EL (cell line): ENCODE measurements at regions not wholly inside any gene's neighbourhood (a gene's known extent, or its start where the extent isn't known, plus 50 kb on each side); places are given as distances from the start of the nearest gene placed in this dataset.

ENCODE experiments used
- DNase-seq: peaks from one replicate; pipeline ENCODE4 v3.0.0-alpha.2; 2016

DNA sequence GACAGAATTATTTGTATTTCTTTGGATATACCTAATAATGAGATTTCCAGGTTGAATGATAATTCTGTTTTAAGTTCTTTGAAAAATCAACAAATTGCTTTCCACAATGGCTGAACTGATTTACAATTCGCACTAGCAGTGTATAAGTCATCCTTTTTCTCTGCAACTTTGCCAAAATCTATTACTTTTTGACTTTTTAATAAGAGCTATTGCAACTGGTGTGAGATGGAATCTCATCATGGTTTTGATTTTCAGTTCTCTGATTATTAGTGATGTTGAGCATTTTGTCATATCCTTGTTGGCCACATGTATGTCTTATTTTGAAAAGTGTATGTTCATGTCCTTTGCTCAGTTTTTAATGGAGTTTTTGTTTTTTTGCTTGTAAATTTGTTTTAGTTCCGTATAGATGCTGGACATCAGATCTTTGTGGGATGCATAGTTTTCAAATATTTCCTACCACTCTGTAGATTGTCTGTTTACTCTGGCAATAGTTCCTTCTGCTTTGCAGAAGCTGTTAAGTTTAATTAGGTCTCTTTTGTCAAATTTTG, 409.8 kb upstream of the CITED2 start:
- DNase-seq = no peak

DNA sequence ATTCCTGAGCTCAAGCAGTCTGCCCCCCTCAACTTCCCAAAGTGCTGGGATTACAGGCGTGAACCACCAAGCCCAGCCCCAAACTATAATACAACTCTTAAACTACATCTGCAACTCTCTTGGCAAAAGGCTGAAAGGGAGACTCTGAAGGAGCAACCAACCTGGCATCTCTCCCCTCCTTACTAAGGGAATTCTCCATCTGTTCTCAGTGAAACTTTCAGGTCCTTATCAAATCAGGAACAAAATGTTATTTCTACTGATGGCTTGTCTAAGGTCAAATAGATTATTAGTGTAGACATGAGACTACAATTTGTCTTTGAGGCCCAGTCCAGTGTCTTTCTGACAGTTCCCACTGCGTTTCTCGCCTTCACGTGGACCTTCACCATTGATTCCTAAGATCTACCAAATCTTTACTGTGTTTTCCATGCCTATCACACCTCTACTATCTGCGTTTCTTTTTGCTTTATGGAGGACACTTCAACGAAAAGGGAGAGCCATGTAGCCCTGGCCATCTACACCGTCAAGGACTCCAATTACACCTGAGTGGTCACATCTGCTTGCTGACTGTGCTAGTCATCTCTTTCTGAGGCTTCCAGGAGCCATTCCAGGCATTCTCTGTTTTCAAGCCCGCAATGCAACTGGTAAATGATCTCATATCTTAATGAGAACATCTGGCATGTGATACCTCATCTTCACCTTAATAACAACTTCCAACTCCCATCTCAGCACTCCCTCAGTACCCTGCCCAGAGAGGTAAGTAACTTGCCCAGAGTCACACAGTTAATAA, 405.7 kb upstream of the CITED2 start:
- DNase-seq = no peak

DNA sequence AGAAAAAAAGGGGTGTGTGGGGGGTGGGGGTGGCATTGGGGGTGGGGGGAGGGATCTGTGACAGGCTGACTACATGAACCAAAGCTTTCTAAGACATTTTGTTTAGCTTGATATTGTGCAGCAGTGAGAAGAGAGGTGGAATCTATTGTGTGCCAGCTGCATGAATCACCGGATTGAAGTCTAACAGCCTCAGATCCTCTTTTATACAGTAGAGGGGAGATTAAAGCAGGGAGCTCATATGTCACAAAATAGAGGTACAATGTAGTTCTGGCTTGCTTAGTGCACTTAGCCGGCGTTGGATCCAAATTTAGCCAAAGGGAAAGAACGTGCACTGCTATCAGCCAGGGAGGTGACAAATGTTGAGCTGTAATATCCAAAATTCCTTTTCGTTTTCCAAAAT, 404.2 kb upstream of the CITED2 start:
- DNase-seq = peak; percentile 57

DNA sequence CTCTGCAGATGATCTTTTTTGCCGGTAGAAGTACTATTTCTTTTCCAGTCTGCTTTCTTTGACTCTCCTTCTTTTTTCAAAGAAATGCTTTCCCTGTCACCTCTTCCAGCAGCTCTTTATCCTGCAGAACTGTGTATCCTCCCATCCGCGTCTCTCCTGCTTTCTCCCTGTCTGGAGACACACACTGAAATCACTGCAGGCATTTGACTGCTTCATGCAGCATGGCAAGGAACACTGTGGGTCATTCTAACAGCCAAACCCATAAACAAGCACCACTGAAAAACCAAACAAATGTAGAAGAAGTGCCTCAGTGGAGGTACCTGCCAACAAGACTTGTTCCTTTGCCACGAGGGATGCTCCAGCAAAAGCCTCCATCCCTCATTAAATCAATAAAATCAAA, 403.7 kb upstream of the CITED2 start:
- DNase-seq = no peak

DNA sequence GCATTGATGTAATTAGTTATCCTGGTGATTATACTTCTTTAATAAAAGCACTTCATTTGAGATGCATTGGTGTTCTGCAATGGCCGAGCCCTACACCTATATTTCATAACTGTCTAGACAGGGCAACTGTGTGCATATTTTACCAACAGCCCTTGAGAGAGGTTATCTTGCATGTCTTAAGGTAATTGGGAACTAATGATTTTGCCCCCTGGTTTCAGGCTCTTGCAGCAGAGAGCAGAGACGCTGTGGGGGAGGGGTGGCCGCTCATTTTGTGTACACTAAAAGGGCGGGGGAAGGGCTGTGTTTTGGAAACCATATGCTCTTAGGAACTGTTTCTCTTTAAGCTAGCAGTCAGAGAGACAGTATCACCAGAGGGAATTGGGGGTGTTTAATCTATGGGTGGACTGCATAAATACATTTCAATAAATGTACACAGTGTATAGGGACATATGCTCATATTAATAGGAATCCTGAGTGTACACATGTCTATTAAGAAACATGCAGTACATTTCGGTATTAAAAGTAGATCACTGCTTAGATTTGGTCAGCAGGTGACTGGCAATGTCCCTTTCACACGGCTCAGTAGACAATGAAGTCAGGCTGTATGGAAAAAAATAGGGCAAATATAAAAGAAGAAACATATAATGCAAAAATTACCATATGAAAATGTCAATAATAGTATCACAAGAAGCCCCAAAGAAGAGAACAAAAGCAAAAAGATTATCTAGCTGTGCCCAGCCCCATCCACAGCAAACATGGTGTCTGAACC, 402.9 kb upstream of the CITED2 start:
- DNase-seq = no peak

DNA sequence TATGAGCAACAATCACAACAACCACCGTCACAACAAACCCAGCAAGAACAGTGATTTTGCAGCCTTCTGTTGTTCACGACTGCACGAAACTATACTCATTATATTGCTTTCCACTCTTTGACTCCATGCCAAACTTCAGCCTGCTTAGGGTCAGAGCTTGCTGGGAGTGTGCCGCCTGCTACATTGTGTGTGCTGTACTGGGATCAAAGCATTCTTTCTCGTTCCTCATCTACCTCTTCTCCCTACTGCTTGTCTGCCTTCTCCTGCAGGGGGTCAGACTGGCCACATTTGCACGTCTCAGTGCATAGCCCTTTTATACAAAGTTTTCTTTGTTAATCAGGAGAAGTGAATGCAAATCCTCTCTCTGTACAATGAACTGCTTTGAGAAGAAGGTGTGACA, 401.6 kb upstream of the CITED2 start:
- no peak for DNase-seq

DNA sequence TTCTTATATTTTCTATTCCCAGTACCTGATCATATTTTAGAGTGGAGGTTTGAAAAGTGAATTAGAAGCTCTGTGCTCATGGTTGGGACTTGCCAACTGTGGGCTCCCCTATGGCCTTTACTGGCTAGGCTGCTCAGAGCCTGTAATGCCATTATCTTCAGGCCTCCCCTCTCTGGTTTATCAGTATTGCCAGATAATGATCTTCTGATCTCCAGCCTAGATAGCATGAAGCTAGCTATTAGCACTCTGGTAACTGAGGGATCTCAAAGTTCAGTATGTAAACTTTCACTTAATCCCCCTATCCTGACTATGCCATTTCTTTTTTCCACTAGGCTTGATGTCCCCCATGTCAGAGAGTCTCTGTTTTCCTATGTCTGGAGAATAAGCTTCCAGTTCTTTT, 393.7 kb upstream of the CITED2 start:
- no peak for DNase-seq

DNA sequence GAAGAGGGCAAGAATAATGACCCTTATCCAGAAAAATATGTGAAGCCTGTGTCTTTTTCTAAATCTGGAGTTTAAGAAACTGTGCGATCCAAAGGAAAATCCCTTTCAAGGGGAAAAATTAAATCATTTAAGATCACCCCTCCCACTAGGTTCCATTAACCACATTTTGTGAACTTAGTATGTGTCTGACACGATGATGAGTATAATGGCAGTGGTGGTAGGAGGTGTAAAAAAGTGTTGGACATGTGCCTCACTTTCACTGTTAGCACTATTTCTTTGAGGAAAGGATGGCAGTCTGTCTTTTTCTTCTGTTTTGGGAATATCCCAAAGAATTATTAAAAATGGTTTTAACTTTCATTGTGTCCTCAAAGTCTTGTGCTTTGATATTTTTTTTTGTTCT, 392.3 kb upstream of the CITED2 start:
- no peak for DNase-seq

DNA sequence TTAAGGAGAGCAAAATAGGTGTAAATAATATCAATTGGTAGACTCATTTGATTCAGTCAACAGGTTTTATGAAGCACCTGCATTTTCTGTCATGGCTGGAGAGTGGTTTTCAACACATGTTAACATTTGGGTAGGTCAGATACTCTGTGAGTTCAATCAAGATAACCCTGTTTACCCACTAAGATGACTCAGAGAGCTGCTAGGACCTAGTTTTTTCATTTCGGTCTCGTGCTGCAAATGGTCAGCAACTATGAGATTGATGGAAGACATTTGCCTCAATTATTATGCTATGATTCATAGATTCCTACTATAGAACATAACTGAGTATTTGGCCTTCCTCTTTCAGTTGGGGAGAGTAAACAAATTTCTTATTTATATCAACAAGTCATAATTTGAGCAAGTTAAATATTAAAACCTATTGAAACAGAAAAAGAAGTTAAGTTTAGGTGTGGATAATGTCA, 391.4 kb upstream of the CITED2 start:
- peak; percentile 83 for DNase-seq

DNA sequence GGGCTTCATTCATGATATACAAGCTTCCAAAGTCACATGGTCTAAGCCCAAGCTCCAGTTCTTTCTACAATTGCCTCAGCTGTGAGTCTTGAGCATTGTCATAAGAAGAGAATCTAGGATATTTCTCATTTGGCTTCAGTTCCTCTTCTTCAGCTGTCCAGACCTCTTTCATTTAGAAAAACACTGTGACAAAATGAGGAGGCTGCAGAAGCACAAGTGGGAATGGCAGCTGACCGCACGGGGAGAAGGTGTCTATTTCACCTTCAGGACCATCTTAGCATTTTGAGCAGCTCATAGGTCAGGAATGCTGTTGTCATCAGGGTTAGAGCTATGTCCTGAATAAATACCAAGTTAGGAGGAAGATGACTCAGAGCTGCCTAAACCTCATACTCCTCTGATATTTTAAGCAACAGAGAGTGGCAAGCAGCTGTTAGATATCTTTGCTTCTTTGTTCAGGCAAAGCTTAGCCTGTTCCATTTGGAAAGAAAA, 390.1 kb upstream of the CITED2 start:
- DNase-seq = peak; percentile 99

DNA sequence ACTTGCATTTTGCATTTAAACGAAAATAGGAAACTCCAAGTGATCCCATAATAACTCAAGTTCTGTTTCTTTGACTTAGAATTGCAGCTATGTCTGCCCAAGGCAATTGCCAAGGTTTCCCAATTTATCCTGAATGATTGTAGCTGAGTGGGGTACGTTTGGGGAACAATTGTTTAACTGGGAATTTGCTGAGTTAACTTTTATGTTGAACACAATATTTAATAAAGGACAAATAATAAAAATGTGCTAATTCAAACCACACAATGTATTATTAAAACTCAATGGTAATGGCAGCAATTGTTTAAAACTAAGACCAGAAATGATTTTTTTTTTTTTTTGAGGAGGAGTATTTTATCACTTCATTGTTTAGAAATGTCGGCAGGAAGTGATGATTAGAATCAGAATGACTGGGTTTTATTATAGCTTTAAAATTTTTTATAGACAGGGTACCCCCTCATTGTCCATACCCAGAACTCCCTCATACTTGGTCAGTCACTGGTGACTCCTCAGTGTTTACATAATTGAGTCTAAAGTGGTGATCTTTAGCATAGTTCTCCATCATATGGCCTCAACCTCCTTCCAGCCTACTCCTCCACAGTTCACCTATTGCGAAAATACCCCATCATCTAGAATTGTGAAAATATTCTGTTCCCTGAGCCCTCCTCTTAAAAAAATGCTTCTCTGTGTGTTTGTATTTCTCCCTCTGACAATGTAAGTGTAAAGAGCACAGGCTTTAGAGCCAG, 389.2 kb upstream of the CITED2 start:
- peak; percentile 79 for DNase-seq

DNA sequence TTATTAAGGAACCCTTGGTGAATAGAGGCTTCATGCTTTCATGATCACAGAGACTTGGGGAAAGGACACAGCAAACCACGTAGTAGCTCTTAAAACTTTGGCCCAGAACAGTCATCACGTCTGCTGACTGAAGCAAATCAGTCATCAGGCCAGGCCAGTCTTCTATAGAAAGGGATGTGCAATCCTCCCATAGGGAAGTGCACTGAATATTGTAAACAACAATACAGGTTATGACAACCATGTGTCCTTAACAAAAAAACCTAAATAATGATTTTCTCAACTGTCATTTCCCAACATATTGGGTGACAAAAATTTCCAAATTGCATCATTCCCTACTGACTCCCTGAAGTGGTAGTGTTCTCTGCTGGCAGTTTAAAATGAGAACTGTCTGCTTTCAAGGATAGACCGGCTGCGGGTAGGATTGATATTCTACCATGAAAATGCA, 388.2 kb upstream of the CITED2 start:
- peak; percentile 49 for DNase-seq

DNA sequence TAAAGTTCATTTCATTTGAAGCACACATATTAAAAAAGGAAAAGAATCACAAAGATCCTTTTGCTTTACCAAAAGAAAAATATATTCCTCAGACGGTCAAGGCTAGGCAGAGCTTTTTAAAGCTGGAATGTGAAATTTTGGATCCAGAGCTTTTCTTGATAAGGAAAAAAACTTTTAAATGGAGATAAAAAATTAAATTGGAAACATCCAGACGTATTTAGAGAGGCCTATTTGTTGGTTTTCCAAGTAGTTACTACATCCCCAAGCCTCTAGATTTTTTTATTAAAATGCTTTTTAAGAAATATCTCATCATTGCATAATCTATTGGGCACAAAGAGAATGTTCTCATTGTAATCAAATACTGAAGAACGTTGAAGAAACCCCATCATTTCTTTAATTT, 385.7 kb upstream of the CITED2 start:
- no peak for DNase-seq

DNA sequence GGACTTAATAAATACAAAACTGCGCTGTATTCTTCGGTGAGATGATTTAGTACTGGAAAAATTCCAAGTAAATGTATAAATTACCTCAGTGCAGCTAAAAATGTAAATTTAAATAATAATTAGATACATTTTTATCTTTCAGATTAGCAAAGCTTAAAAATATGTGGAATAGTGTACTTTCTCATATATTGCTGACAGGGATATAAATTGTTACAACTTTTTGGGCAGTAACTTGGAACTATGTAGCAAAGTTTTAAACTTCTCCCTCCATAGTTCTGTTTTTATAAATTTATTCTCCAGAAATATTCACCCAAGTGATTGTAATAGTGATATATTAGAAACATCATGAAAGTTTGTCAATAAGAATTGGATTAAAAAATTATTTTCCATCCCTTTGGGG, 384.6 kb upstream of the CITED2 start:
- no peak for DNase-seq

DNA sequence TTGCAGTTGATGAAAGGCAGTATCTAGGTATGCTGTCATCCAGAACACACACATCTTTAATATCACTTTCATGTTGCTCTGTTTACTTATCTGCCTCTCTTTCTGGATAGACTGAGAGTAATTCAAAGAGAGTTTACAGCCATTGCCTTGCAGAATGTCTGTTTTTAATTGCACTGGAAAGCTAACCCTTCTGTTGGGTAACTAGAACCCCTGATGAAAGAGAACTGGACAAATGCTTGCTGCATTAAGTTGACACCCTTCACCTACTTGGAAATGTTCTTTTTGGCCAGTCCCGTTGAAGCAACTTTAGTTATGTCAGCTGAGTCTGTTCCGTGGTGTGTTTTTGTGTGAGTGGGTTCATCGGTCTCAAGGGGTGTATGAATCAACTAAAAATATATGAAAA, 383.8 kb upstream of the CITED2 start:
- DNase-seq = no peak

DNA sequence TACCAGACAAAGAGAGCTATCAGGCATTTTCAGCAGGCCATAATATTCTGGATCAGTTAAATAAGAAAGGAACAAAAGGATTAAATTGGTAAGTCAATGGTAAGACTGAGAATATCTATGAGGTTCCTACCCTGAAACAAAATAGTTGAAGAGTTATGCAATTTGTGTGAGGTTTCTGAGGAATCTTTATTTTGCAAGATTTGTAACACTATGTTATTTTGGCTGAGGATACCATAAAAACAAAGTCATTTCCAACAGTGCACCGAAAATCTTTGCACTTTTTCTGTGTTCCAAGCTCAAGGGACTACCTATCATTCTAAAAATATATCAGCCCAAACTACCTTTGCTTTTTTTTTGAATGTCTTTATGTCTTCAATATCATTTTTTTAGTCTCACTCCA, 383.3 kb upstream of the CITED2 start:
- DNase-seq = peak; percentile 48

DNA sequence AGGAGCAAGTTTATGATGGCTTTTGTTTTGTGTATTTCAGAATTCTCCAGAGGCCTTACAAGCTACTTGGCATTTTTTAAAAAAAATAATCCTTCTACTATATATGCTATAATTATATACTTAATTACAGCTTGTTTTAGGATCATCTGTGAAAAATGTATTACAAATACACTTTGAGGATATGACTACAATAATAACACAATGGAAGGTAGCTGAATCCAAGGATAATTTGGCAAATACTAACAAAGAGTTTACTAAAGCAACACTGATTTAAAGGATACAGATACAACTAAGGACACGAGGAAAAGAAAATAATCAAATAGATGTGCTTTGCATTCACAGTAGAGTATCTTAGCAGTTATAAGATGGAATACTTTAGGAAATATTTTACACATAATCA, 381.9 kb upstream of the CITED2 start:
- no peak for DNase-seq

DNA sequence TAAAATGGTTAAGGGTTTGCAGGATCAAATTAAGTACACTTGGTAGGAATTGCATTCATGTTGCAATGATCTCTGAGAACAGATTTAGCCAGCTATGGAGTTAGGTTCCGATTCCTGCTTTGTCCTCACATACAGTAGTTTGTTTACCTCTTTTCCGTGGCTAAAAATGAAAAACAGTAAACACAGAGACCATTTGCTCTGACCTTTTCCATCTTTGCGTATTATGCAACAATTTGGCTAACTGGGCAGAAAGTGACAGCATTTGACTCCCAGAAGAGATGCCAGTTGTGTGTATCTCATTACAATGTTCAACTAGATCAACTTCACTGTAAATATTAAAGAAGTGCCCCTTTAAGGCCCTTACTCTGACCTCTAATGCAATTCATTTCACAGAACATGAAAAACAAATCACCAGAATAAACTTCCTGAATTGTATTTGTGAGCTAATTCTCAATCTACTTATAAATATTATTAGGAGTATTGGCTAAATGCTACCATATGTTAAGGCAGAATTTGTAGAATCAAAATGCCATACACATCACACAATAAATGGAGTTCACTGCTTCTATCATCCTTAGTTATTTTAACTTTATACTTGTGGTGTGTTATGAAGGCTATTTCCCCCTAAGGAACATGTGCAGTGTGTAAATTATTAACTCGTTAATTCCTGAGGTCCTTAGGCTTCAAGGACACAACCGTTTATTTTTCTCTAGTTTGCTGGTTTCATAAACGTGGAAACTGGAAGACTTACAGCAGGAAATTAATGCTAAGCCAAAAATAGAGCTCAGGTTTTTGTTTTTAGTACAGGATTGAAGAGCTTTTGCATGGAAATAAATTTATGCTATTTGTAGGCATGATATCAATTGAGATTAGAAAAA, 380.7 kb upstream of the CITED2 start:
- no peak for DNase-seq

DNA sequence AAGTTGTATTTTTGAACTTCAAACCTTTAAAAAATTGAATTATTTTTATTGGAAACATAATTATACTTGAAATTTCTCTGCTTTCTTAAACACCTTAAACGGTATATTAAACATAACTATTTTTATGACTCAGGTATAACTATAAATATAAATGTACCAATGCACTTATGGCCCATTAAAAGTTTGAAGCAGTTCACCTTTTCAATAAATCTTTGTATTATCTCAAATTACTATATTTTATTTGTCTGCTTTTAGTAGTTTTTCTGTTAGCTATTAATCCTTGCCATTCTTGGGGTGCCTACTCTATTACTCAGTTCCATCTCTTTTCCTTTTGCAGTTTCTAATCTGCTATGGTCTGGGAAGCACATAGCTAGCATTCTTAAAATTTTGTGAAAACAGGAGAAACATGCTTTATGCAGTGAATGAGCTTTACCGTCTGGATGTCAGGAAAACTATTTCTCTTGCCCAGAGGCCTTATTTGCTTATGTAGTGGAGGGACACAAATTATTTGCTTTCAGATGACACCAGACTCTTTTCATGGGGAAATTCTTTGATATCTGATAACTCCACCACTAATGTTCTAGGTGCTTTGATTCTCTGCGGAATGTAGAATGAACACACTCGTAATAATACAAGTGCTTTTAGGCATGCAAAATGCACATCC, 378.9 kb upstream of the CITED2 start:
- peak; percentile 94 for DNase-seq

DNA sequence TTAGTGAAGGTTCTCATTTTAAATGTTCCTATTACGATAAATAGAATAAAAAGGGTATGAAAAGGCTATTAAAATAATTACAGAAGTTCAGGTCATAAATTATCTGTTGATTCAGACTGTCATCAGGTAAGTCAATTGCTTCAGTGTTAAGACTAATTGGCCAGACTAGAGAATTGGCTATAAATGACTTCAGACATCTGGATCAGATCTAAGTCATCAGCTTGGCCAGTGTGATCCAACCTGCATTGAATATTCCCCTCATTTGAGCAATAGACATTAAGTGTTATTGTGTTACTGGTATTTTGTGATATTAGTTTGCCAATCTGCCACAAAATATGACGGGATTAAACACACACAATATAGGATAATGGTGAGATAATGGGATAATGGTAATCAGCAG, 377.6 kb upstream of the CITED2 start:
- no peak for DNase-seq

DNA sequence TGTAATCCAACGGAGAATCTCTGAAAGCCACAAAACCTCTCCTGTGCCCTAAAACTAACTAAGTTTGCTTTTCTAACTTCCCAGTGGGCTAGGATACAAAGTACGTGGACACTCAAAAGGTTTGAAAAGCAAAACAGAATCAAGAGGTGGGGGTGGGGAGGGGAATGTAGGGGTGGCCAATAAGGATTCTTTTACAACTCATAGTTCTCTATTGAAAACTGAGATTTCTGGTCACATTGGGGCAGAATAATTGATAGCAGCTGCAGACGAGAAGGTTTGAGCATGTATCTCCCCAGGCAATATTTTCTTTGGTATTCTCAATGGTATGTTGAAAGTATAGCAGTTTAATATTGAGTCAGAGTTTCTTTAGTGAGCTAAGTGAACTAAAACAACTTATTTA, 376.7 kb upstream of the CITED2 start:
- DNase-seq = peak; percentile 90
